K562 (cell line): ENCODE measurements at regions not wholly inside any gene's neighbourhood (a gene's known extent, or its start where the extent isn't known, plus 50 kb on each side); places are given as distances from the start of the nearest gene placed in this dataset.

ENCODE experiments used
- ARHGAP35 ChIP-seq: fragments of 450-650 bp; IDR thresholded peaks from 2 replicates; pipeline ENCODE4 v1.6.1; 2018; ENCODE audit not compliant: partially characterized antibody
- EP400 ChIP-seq: fragments of 450-650 bp; IDR thresholded peaks from 2 replicates; pipeline ENCODE4 v1.6.1; 2017; ENCODE audit warnings: antibody characterized with exemption, mild to moderate bottlenecking, moderate library complexity
- FOXM1 ChIP-seq, 2 experiments: fragments of 450-650 bp in 1 of 2; sonication (generic) in 1 of 2; formaldehyde crosslinking in 1 of 2; IDR thresholded peaks; 2 replicates each; pipeline versions ENCODE4 v1.6.1 to v1.9.0; 2017 to 2022; ENCODE audit warnings: low read depth in 2 of 2, mild to moderate bottlenecking in 2 of 2, missing genetic modification reagents in 1 of 2, moderate library complexity in 1 of 2
- JUND ChIP-seq, 2 experiments: IDR thresholded peaks; 2 replicates in 1 of 2; 3 replicates in 1 of 2; pipeline ENCODE4 v1.6.1; 2011; ENCODE audit warnings: borderline replicate concordance in 2 of 2, low read depth in 2 of 2, low read length in 2 of 2, improper control_type of control experiment in 1 of 2, missing biosample characterization in 1 of 2, missing genetic modification characterization in 1 of 2, missing genetic modification reagents in 1 of 2
- MAFG ChIP-seq: fragments of 450-650 bp; conservative IDR thresholded peaks from 2 replicates; pipeline ENCODE4 v1.6.1; 2016; ENCODE audit warnings: missing genetic modification characterization, missing compliant biosample characterization
- RFX5 ChIP-seq: IDR thresholded peaks from 2 replicates; pipeline ENCODE4 v1.6.1; 2011; ENCODE audit warnings: low read depth, mild to moderate bottlenecking, improper control_type of control experiment, low read length
- TOE1 ChIP-seq, 2 experiments: fragments of 450-650 bp in 1 of 2; sonication (generic) in 1 of 2; formaldehyde crosslinking in 1 of 2; IDR thresholded peaks; 2 replicates each; pipeline versions ENCODE4 v1.7.1 to v1.8.0; 2016 to 2022; ENCODE audit warnings: borderline replicate concordance in 2 of 2, mild to moderate bottlenecking in 2 of 2, antibody characterized with exemption in 1 of 2, inconsistent platforms in 1 of 2, low read depth in 1 of 2, missing genetic modification reagents in 1 of 2, moderate library complexity in 1 of 2
- TF ChIP-seq, protein P1 (sequence below): sonication (generic); formaldehyde crosslinking; IDR thresholded peaks from 2 replicates; pipeline ENCODE4 v1.8.1; 2022; ENCODE audit warnings: missing genetic modification reagents
- TF ChIP-seq, protein P2 (sequence below): fragments of 250-450 bp; sonication (Bioruptor Pico); IDR thresholded peaks from 2 replicates; pipeline ENCODE4 v1.5.0; 2020; ENCODE audit warnings: mild to moderate bottlenecking, borderline replicate concordance

DNA sequence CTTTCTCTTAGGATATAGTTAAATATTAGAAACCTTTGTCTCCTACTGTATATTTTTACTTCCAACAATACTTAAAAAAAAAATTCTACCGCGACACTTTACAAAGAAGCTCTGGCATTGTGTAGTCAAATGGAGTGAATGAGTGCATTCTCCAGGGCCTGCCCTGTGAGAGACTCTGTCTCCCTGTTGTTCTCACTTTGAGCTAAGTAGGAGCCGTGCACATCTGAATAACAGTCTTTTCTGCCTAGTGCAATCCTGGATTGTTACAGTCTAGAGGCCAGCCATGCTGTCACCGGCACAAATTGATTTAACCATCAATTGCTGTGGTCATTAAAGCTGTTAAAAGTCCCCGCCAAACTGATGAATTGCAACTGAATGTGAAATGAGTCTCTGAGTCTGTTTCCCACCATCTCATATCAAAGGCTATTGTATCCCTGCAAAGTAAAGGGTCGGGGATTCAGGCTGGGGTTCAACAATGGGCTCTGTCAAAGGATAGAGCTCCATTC is 156.0 kb downstream of the RFPL4B start (continued):
- TF ChIP-seq RFX5 = no peak
- TF ChIP-seq ARHGAP35 = no peak
- no peak for TF ChIP-seq JUND (IDR thresholded peaks at IDR 0.05; ENCODE audit: borderline replicate concordance, low read depth, low read length)
- TF ChIP-seq JUND (tag; IDR thresholded peaks at IDR 0.05; ENCODE audit: borderline replicate concordance, low read depth, low read length) = no peak
- no peak for TF ChIP-seq EP400
- TF ChIP-seq MAFG = no peak
- TF ChIP-seq, protein P1, sequence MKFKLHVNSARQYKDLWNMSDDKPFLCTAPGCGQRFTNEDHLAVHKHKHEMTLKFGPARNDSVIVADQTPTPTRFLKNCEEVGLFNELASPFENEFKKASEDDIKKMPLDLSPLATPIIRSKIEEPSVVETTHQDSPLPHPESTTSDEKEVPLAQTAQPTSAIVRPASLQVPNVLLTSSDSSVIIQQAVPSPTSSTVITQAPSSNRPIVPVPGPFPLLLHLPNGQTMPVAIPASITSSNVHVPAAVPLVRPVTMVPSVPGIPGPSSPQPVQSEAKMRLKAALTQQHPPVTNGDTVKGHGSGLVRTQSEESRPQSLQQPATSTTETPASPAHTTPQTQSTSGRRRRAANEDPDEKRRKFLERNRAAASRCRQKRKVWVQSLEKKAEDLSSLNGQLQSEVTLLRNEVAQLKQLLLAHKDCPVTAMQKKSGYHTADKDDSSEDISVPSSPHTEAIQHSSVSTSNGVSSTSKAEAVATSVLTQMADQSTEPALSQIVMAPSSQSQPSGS (CRISPR knock-in tag) = no peak
- TF ChIP-seq TOE1 (IDR thresholded peaks at IDR 0.05; ENCODE audit: borderline replicate concordance) = no peak
- TF ChIP-seq TOE1 (CRISPR knock-in tag; IDR thresholded peaks at IDR 0.05; ENCODE audit: borderline replicate concordance, low read depth) = no peak
- TF ChIP-seq FOXM1 (IDR thresholded peaks at IDR 0.05; ENCODE audit: low read depth) = no peak
- TF ChIP-seq FOXM1 (CRISPR knock-in tag; IDR thresholded peaks at IDR 0.05; ENCODE audit: low read depth) = no peak
- TF ChIP-seq, protein P2, sequence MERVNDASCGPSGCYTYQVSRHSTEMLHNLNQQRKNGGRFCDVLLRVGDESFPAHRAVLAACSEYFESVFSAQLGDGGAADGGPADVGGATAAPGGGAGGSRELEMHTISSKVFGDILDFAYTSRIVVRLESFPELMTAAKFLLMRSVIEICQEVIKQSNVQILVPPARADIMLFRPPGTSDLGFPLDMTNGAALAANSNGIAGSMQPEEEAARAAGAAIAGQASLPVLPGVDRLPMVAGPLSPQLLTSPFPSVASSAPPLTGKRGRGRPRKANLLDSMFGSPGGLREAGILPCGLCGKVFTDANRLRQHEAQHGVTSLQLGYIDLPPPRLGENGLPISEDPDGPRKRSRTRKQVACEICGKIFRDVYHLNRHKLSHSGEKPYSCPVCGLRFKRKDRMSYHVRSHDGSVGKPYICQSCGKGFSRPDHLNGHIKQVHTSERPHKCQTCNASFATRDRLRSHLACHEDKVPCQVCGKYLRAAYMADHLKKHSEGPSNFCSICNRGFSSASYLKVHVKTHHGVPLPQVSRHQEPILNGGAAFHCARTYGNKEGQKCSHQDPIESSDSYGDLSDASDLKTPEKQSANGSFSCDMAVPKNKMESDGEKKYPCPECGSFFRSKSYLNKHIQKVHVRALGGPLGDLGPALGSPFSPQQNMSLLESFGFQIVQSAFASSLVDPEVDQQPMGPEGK (CRISPR knock-in tag) = no peak
